DND-41 (cell line): ENCODE measurements at regions not wholly inside any gene's neighbourhood (a gene's known extent, or its start where the extent isn't known, plus 50 kb on each side); places are given as distances from the start of the nearest gene placed in this dataset.

Experiments
- ATAC-seq: fragments of 200-7000 bp; cut with Tn5 transposase; 3 replicates; pipeline ENCODE4 v1.9.1; 2021; ENCODE audit warnings: low read depth; ENCODE audit not compliant: insufficient read depth
- DNase-seq: peaks from one replicate; pipeline ENCODE4 v3.0.0-alpha.2; 2020
- H2AFZ ChIP-seq: 2 replicates; pipeline ENCODE4 v1.6.0; 2012; ENCODE audit warnings: low read depth, low read length
- H3K27ac ChIP-seq: 2 replicates; pipeline ENCODE4 v1.5.1; 2012; ENCODE audit warnings: low read length, inconsistent platforms
- H3K27me3 ChIP-seq: fragments of 200-600 bp; sonication (generic); 2 replicates; pipeline ENCODE4 v1.6.0; 2012; ENCODE audit warnings: low read length, mild to moderate bottlenecking, inconsistent platforms; ENCODE audit not compliant: insufficient read depth, poor library complexity
- H3K36me3 ChIP-seq: 2 replicates; pipeline ENCODE4 v1.5.1; 2012; ENCODE audit warnings: low read length, inconsistent platforms; ENCODE audit not compliant: insufficient read depth
- H3K4me1 ChIP-seq: 2 replicates; pipeline ENCODE4 v1.5.1; 2012; ENCODE audit warnings: mild to moderate bottlenecking, low read length; ENCODE audit not compliant: insufficient read depth
- H3K4me2 ChIP-seq: 2 replicates; pipeline ENCODE4 v1.6.0; 2012; ENCODE audit warnings: mild to moderate bottlenecking, moderate library complexity, low read length, inconsistent platforms; ENCODE audit not compliant: insufficient read depth
- H3K4me3 ChIP-seq, 2 experiments: fragments of 200-600 bp in 1 of 2; shearing (Covaris generic) in 1 of 2; 2 replicates each; pipeline ENCODE4 v1.5.1; 2012 to 2016; ENCODE audit warnings: inconsistent platforms in 2 of 2, low read length in 2 of 2, mild to moderate bottlenecking in 2 of 2, low read depth in 1 of 2, moderate library complexity in 1 of 2
- H3K79me2 ChIP-seq: 2 replicates; pipeline ENCODE4 v1.6.0; 2012; ENCODE audit warnings: low read length, inconsistent platforms; ENCODE audit not compliant: insufficient read depth
- H3K9ac ChIP-seq: 2 replicates; pipeline ENCODE4 v1.6.0; 2012; ENCODE audit warnings: low read depth, mild to moderate bottlenecking, inconsistent platforms, low read length, moderate library complexity
- H3K9me3 ChIP-seq: 2 replicates; pipeline ENCODE4 v1.5.1; 2012; ENCODE audit warnings: low read length, moderate library complexity, mild to moderate bottlenecking, inconsistent platforms; ENCODE audit not compliant: insufficient read depth, severe bottlenecking
- H4K20me1 ChIP-seq: 2 replicates; pipeline ENCODE4 v1.6.0; 2012; ENCODE audit warnings: low read length; ENCODE audit not compliant: insufficient read depth
- CTCF ChIP-seq: IDR thresholded peaks from 2 replicates; pipeline ENCODE4 v1.5.1; 2012; ENCODE audit warnings: borderline replicate concordance, low read length, moderate library complexity, mild to moderate bottlenecking; ENCODE audit not compliant: poor library complexity, severe bottlenecking; ENCODE audit errors: extremely low read depth
- EZH2 ChIP-seq: IDR thresholded peaks from 3 replicates; pipeline ENCODE4 v1.6.1; 2012; ENCODE audit warnings: borderline replicate concordance, low read depth, mild to moderate bottlenecking, moderate library complexity, low read length, inconsistent platforms; ENCODE audit not compliant: severe bottlenecking

- TF ChIP-seq CTCF (no peak), EZH2 (no peak)
- Histone ChIP-seq H3K4me2 (no peak overlapping the region), H2AFZ (no peak overlapping the region), H3K4me3 (no peak overlapping the region), H4K20me1 (no peaks in the 10 kb centered on the region), H3K36me3 (no peaks in the 10 kb centered on the region), H3K27ac (no peak overlapping the region), H3K79me2 (no peaks in the 10 kb centered on the region), H3K9me3 (no peaks in the 10 kb centered on the region), H3K4me1 (no peaks in the 10 kb centered on the region; the same call in 1 of the 2 replicates), H3K9ac (no peak overlapping the region), H3K27me3 (peaks cover 24% of the 10 kb centered on the region)
- ATAC-seq (no peak), DNase-seq (no peak)
These were observed 190.4 kb upstream of the TSC22D2 start for GRCh38 chr3:150217691-150218090.

GRCh38 chr3:150216866-150217600 is 191.1 kb upstream of the TSC22D2 start:
- no peak overlapping the region for H3K4me3 ChIP-seq
- peaks cover 22% of the 10 kb centered on the region for H3K27me3 ChIP-seq
- no peak for ATAC-seq
- no peak overlapping the region for H3K27ac ChIP-seq
- H3K9ac ChIP-seq: no peak overlapping the region
- H3K9me3 ChIP-seq: no peaks in the 10 kb centered on the region
- H3K36me3 ChIP-seq: no peaks in the 10 kb centered on the region
- H3K4me2 ChIP-seq: no peak overlapping the region
- H3K79me2 ChIP-seq: no peaks in the 10 kb centered on the region
- no peaks in the 10 kb centered on the region for H4K20me1 ChIP-seq
- H3K4me1 ChIP-seq: no peaks in the 10 kb centered on the region; the same call in 1 of the 2 replicates
- no peak overlapping the region for H2AFZ ChIP-seq
- TF ChIP-seq EZH2: no peak
- TF ChIP-seq CTCF: no peak
- no peak for DNase-seq

- Histone ChIP-seq H3K27ac (no peak overlapping the region), H3K79me2 (no peaks in the 10 kb centered on the region), H3K4me2 (no peak overlapping the region), H4K20me1 (no peaks in the 10 kb centered on the region), H3K27me3 (peaks cover 15% of the 10 kb centered on the region), H3K4me1 (no peaks in the 10 kb centered on the region; the same call in 1 of the 2 replicates), H3K36me3 (no peaks in the 10 kb centered on the region), H3K4me3 (no peak overlapping the region), H3K9me3 (no peaks in the 10 kb centered on the region), H2AFZ (no peak overlapping the region), H3K9ac (no peak overlapping the region)
- TF ChIP-seq EZH2 (no peak), CTCF (no peak)
- ATAC-seq (no peak), DNase-seq (no peak)
These were observed 191.9 kb upstream of the TSC22D2 start for GRCh38 chr3:150216041-150216811.
